HG03432 (cell line): ENCODE measurements at regions not wholly inside any gene's neighbourhood (a gene's known extent, or its start where the extent isn't known, plus 50 kb on each side); places are given as distances from the start of the nearest gene placed in this dataset.
"Not testable (repeated sequence)": the region's sequence is repeated elsewhere in the genome, so short reads cannot be mapped to it uniquely, and the experiment has no call there.

ENCODE experiments used
- ATAC-seq: cut with Tn5 transposase; IDR thresholded peaks from one replicate; pipeline ENCODE4 v1.9.1; 2021; ENCODE audit warnings: mild to moderate bottlenecking, moderate library complexity; ENCODE audit not compliant: unreplicated experiment

DNA sequence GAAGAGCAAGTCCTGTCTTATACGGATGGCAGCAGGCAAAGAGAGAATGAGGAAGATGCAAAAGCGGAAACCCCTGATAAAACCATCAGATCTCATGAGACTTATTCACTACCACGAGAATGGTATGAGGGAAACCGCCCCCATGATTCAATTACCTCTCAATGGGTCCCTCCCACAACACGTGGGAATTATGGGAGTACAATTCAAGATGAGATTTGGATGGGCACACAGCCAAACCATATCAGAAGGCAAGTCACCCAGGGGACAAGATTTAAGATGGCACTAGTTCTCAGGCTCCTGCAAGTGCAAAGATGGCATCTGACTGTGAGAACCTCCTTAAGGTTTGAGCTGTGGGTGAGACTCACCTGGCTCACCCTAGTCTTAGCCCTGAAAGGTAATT lies 984.3 kb downstream of the AACS start:
- not testable (repeated sequence) for ATAC-seq

DNA sequence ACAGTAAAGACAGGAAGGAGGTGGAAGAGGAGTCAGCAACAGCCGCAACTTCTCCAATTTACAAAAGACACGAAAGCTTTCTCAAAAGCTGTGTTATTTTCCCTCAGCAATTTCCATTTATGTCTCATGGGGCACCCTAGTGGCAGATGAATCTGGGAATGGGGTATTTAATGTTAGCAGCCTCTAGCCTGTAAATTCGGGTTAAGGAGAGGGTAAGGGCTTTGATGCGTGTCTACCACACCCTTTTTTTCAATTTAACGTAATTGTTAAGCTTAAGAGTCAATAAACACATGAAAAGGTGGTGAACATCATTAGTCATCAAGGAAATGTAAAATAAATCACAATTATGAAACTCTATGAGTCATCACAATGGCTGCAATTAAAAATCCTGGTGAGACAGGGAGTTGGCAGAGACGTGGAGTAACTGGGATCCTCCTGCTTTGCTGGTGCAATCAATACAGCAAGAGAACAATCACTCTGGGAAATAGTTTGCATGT lies 986.4 kb downstream of the AACS start:
- ATAC-seq = no peak

- ATAC-seq = no peak
Measured at GRCh38 chr12:126055521-126055920, 990.3 kb downstream of the AACS start.

- no peak for ATAC-seq
Measured at GRCh38 chr12:126061777-126062176, 996.5 kb downstream of the AACS start.

- ATAC-seq = no peak
Measured at GRCh38 chr12:126064028-126064427, 998.8 kb downstream of the AACS start.

DNA sequence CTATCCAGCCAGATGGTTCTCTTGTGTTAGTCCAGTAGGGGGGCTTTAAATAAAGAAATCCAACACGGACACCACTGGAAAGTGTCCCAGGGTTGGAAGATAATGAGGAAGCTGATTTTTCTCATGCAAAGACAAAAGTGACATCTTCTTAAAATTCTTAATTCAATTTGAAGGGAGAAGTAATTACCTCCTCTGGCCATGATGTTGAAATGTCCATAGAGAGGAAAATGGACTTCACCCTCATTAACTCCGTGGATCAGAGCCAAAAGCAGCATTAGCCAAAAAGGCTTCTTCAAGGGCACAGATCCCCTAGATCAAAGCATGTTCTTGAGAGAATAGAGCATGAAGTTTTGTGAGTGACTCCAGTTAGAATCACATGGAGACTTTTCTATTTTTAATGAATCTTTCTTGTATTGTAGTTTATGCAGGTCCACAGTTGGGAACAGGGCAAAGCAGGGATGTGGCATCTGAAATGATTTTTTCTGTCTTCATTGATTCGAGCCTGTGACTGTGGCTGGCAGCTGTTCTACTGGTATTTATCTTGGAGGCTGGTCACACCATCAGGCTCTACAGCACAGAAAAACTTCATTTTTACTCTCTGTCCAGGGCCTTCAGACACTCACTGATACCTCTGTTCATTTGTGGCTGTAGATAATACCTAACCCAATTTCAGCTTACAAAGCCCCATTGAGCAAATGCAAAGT lies 1002.5 kb downstream of the AACS start:
- no peak for ATAC-seq

DNA sequence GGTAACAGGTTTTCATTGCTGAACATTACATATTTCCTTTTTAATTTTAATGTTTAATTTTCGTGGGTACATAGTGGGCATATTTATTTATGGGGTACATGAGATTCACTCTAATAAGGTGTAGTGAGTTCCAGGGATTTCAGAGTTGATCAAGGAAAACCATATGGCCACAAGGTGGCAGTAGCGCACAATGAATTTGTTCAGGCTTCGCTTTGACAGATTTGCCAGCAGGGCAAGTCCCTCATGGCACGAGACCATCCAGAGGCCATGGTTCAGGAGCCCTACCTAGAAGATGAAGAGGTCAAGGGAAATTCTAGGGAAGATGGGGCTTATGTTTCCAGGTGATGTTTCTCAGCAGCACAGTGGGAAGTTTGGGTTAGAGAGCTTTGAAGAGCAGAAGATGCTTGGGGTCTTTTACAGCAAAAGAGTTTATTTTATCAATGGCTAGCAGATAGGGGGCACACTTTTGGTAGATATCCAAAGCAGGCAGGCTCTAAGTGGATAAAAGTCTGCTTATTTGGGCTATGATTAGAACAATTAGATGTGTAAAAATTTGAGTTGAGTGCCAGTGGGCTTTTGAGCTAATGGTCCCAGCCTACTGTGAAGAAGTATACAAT lies 1004.4 kb downstream of the AACS start:
- ATAC-seq = no peak

DNA sequence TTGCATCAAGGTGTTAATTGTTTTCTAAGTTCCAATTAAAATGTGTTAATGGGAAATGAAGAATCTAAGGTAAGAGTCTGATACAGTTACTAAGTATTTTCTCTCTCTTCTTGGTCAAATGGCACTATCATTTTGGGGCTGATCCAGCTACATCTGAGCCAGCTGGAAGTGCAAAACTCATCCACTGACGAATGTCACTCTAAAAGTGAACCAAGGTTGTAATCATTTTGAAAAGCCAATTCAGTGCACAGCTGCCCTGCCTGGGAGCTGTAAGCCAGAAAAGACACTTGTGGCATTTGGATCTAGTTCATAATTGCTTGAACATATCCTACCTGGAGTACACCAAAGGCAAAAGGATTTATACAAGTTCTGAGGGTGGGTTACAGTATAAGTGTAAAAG lies 1011.3 kb downstream of the AACS start:
- no peak for ATAC-seq

- no peak for ATAC-seq
Measured at GRCh38 chr12:126083926-126084325, 1018.7 kb downstream of the AACS start.

DNA sequence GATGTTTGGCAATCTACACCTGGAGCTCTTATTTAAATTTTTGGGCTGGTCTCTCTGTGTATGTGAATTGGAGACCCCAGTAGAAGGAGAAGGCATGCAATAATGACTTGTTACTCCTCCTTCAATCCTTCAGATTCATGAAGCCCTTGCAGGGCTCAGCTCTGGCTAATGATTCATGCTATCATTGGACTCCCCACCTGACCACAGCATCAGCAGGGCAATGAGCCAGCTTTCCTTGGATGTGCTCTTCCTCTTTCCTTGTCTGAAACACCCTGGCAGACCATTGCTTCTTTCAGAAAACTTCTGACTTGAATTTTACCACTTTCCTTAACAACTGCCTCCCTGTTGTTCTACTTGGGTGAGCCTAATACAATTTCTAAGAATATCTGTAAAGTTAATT lies 1019.2 kb downstream of the AACS start:
- no peak for ATAC-seq

- ATAC-seq = no peak
Measured at GRCh38 chr12:126086242-126086641, 1021.0 kb downstream of the AACS start.

GRCh38 chr12:126087692-126088091 lies 1022.5 kb downstream of the AACS start:
- ATAC-seq = no peak

- ATAC-seq = no peak
Measured at GRCh38 chr12:126093908-126094307, 1028.7 kb downstream of the AACS start.

GRCh38 chr12:126095748-126096510 lies 1030.7 kb downstream of the AACS start:
- ATAC-seq = no peak

DNA sequence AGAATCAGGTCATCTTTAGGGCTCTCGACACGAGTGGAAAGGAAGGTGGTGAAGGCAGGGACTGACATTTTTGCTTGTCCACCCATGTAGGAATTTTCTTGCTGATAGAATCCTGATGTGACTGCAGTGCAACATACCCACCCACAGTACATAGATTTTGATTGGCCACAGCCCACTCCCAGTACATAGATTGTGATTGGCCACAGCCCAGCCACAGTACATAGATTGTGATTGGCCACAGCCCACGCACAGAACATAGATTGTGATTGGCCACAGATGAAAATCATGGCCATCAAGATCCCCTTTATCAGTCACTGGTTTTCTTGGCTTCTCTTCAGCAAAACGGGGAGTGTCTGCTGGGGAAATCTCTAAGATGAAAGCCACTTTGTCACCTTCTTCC lies 1041.5 kb downstream of the AACS start:
- no peak for ATAC-seq

GRCh38 chr12:126107659-126108058 lies 1042.4 kb downstream of the AACS start:
- ATAC-seq = no peak

DNA sequence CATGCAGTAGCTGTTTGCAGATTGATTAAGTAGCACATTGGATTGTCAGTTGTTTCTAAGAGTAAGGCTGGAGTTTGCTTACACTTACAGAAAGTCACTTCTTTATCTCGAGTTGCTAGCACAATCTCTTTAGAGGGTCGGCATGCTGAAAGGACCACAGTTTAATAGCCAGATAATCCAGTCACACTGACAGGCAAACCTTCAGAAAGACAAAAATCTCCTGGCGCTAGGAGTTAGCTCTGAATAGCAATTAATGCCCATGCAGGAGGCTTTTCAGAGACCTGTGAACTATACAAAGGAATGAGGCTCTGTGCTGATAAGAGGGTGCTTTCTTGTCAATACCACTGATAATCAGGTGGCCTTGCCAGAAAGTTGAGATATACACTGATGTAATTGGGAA lies 1043.0 kb downstream of the AACS start:
- no peak for ATAC-seq

DNA sequence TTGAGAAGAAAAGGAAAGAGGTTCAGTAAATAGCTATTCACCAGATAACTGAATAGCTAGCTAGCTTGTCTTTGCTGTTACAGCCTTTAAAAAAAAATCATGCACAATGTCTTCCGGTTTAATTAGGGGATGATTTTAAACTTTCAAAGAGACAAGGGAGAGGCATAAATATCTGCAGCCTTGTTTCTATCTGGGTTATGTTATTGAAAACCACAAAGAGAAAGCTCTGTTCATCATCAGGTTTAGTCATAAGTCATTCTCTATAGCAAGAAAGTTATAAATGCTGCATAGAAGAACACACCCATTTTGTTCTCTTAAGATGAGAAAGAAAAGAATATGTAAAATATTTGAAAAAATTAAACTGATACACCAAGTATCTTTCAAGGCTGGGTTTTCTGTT lies 1046.9 kb downstream of the AACS start:
- no peak for ATAC-seq

GRCh38 chr12:126112849-126113248 lies 1047.6 kb downstream of the AACS start:
- ATAC-seq = no peak

DNA sequence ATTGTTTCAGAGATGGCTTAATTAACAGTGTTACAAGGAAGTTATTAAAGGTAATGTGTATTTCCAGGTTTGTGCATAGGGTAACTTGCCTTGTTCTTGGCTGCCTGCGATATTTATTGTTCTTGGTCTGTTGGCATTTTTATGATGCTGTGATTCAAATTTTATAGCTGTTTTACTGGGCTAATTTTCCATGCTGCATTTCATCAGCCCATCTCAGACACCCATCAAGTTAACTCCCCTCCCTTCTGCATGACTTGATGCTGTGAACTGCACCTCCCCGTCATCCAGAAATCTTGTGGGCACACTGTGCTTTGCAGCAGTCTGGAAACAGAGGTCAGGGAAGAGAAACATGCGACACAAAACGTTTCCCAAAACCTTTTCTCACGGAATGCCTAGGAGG lies 1049.2 kb downstream of the AACS start:
- no peak for ATAC-seq

DNA sequence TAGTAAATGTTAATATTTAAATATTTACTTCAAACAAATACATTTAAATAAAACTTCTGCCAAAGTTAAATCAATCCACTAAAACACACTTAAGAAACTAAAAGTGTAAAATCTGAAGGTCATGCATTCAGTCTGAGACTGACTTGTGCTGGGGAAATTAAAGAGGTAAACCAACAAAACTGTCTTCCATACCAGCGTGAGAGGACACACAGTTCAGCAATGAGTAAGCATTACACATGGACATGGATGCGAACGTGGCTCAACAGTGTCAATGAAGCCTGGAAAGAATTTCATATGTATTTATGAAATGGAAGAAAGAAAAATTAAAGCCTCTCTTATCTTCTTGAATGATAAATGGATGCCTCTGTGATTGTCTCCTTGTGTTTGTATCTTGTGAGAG lies 1052.3 kb downstream of the AACS start:
- no peak for ATAC-seq

DNA sequence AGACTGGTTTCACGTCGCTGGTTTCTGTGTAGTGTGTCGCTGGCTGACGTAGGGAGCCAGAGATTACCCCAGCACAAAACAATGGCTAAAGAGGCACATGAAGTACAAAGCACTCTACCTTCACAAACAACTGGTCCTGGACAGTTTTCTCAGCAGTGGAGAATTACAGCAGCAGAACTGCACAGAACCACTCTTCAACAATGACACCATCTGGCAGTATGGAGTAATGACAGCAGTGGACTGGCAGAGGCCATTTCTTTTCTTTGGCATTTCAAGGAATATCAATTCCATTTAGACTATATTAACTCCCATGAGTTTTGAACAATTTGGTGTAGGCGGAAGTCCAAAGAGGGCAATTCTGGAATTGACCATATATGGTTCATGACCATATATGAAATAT lies 1074.1 kb downstream of the AACS start:
- ATAC-seq = no peak
